ENCODE measurements at regions not wholly inside any gene's neighbourhood (a gene's known extent, or its start where the extent isn't known, plus 50 kb on each side); places are given as distances from the start of the nearest gene placed in this dataset.
A peak's percentile ranks its signal among the peaks of the same experiment; 100 is the strongest.

- Mint-ChIP-seq H3K4me3 (no peak overlapping the region), H3K36me3 (ENCODE audit: low read depth) (no peaks in the 10 kb centered on the region), H3K27ac (no peak overlapping the region), H3K4me1 (no peaks in the 10 kb centered on the region), H3K27me3 (ENCODE audit: insufficient read depth) (peaks cover 3% of the 10 kb centered on the region), H3K9me3 (peaks cover 16% of the 10 kb centered on the region)
- no peak overlapping the region for H3K27ac ChIP-seq (ENCODE audit: low read depth, low read length)
- H3K4me3 ChIP-seq (ENCODE audit: low read length) = no peak overlapping the region
- TF ChIP-seq CTCF (conservative IDR thresholded peaks at IDR 0.05) = no peak
- WGBS, 2 experiments (ENCODE audit: insufficient coverage in 1 of 2, insufficient read length in 1 of 2) = 92 to 93% methylated on average over 9 to 12 of the region's 12 CpGs
- no peaks in the 10 kb centered on the region for H3K9me3 ChIP-seq (ENCODE audit: control insufficient read depth, low read length)
- no peaks in the 10 kb centered on the region for H3K27me3 ChIP-seq (ENCODE audit: control insufficient read depth, insufficient read depth, low read length, poor library complexity, severe bottlenecking)
- H3K36me3 ChIP-seq (ENCODE audit: control insufficient read depth, insufficient read depth, low read length) = no peaks in the 10 kb centered on the region
- DNase-seq = peak; percentile 13
- H3K9ac ChIP-seq (ENCODE audit: extremely low read depth, low read length, poor library complexity, severe bottlenecking) = peak overlapping the region; percentile 6
- H3K4me1 ChIP-seq (ENCODE audit: control insufficient read depth, insufficient read depth, low read length) = no peaks in the 10 kb centered on the region
Observed at GRCh38 chr6:169165561-169166300, 87.9 kb downstream of the THBS2 start.

- peaks cover 16% of the 10 kb centered on the region for H3K9me3 Mint-ChIP-seq
- Histone ChIP-seq H3K9me3 (ENCODE audit: control insufficient read depth, low read length) (no peaks in the 10 kb centered on the region), H3K4me3 (ENCODE audit: low read length) (no peak overlapping the region), H3K4me1 (ENCODE audit: control insufficient read depth, insufficient read depth, low read length) (no peaks in the 10 kb centered on the region), H3K27ac (ENCODE audit: low read depth, low read length) (no peak overlapping the region), H3K27me3 (ENCODE audit: control insufficient read depth, insufficient read depth, low read length, poor library complexity, severe bottlenecking) (no peaks in the 10 kb centered on the region), H3K36me3 (ENCODE audit: control insufficient read depth, insufficient read depth, low read length) (no peaks in the 10 kb centered on the region), H3K9ac (ENCODE audit: extremely low read depth, low read length, poor library complexity, severe bottlenecking) (no peak overlapping the region)
- no peak for DNase-seq
- 91% methylated on average over 5 of the region's 5 CpGs; no CpG with 5 or more reads in 1 of the 2 experiments for WGBS, 2 experiments (ENCODE audit: insufficient coverage in 1 of 2, insufficient read length in 1 of 2)
- H3K27ac Mint-ChIP-seq = no peak overlapping the region
- H3K4me1 Mint-ChIP-seq = no peaks in the 10 kb centered on the region
- H3K4me3 Mint-ChIP-seq = no peak overlapping the region
- no peaks in the 10 kb centered on the region for H3K36me3 Mint-ChIP-seq (ENCODE audit: low read depth)
- no peak for TF ChIP-seq CTCF (conservative IDR thresholded peaks at IDR 0.05)
- H3K27me3 Mint-ChIP-seq (ENCODE audit: insufficient read depth) = peaks cover 3% of the 10 kb centered on the region
Observed at GRCh38 chr6:169164986-169165385, 88.7 kb downstream of the THBS2 start.

DNA sequence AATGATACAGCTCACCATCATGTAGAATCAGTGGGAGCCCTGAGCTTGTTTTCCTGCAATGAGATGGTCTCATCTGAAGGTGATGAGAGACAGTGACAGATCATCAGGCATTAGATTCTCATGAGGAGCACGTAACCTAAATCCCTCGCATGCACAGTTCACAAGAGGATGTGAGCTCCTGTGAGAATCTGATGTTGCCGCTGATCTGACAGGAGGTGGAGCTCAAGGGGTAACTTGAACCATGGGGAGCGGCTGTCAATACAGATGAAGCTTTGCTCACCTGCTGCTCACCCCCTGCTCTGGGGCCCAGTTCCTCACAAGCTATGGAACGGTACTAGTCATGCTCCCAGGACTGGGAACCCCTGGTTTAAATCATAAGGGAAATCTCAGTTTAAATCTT, 89.2 kb downstream of the THBS2 start:
- 92 to 95% methylated on average over 3 to 5 of the region's 5 CpGs for WGBS, 2 experiments (ENCODE audit: insufficient coverage in 1 of 2, insufficient read length in 1 of 2)
- Mint-ChIP-seq H3K4me1 (no peaks in the 10 kb centered on the region), H3K4me3 (no peak overlapping the region), H3K36me3 (ENCODE audit: low read depth) (no peaks in the 10 kb centered on the region), H3K9me3 (peaks cover 16% of the 10 kb centered on the region), H3K27ac (no peak overlapping the region), H3K27me3 (ENCODE audit: insufficient read depth) (peaks cover 3% of the 10 kb centered on the region)
- H3K4me1 ChIP-seq (ENCODE audit: control insufficient read depth, insufficient read depth, low read length) = no peaks in the 10 kb centered on the region
- no peak overlapping the region for H3K27ac ChIP-seq (ENCODE audit: low read depth, low read length)
- no peak overlapping the region for H3K4me3 ChIP-seq (ENCODE audit: low read length)
- no peaks in the 10 kb centered on the region for H3K27me3 ChIP-seq (ENCODE audit: control insufficient read depth, insufficient read depth, low read length, poor library complexity, severe bottlenecking)
- H3K9me3 ChIP-seq (ENCODE audit: control insufficient read depth, low read length) = no peaks in the 10 kb centered on the region
- no peaks in the 10 kb centered on the region for H3K36me3 ChIP-seq (ENCODE audit: control insufficient read depth, insufficient read depth, low read length)
- no peak for TF ChIP-seq CTCF (conservative IDR thresholded peaks at IDR 0.05)
- DNase-seq = no peak
- no peak overlapping the region for H3K9ac ChIP-seq (ENCODE audit: extremely low read depth, low read length, poor library complexity, severe bottlenecking)

Data from endodermal cell (in vitro differentiated cells).